Prostate gland (tissue), 2 donors: ENCODE measurements at regions not wholly inside any gene's neighbourhood (a gene's known extent, or its start where the extent isn't known, plus 50 kb on each side); places are given as distances from the start of the nearest gene placed in this dataset.

Experiments used
- POLR2A ChIP-seq: fragments of 450-650 bp; IDR thresholded peaks from one replicate; pipeline ENCODE4 v1.6.1; 2016; ENCODE audit warnings: antibody characterized with exemption, mild to moderate bottlenecking
- TF ChIP-seq, protein P1 (sequence below), 4 experiments: fragments of 200-600 bp in 2 of 4; fragments of 450-650 bp in 2 of 4; sonication (generic) in 2 of 4; IDR thresholded peaks; 1 replicate in 3 of 4; 2 replicates in 1 of 4; pipeline ENCODE4 v1.5.1; 2016 to 2019; ENCODE audit warnings: antibody characterized with exemption in 4 of 4, mild to moderate bottlenecking in 2 of 4, moderate library complexity in 2 of 4

DNA sequence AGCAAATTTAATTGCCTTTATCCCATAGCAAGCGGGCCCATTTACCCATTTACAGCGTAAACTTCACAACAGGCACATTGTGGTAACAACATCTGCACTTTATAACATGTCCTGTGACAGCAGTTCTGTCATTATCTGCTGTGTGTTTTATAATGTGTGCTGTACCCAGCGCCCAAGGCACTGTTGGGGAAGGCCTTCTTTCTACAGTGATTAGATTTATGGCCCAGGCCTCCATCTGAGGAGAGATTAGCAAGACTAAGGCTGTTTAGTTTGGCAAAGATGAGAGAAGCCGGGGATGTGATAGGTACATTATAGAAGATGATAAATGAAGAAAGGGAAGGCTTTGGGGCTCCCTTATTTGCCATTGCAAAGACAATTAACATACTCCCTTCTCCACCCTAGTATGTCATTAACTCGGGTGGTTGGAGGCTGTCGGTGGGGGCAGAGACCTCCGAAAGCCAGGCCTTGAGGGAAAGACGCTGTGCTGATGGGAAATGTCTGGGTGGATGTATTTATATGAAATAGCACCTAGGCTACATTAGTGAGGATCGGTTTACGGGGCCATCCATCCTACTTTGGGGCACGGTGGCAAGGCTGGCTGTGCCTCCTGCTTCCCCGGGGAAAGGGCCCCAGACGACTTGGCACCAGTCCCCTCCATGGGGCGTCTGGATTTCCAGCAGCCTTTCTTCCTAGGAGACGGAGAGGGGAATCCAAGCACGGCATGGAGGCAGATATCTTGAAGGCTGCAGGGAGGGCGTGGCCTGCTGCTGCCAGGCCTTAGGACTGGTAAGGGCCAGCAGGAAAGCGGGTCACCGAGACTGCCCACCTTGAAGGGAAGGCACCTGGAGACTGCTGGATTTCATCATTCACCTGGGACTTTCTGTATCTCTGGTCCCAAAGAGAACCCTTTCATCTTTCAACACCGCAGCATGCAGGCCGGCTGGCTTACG, 64.3 kb upstream of the PTCH1 start:
- TF ChIP-seq, protein P1, sequence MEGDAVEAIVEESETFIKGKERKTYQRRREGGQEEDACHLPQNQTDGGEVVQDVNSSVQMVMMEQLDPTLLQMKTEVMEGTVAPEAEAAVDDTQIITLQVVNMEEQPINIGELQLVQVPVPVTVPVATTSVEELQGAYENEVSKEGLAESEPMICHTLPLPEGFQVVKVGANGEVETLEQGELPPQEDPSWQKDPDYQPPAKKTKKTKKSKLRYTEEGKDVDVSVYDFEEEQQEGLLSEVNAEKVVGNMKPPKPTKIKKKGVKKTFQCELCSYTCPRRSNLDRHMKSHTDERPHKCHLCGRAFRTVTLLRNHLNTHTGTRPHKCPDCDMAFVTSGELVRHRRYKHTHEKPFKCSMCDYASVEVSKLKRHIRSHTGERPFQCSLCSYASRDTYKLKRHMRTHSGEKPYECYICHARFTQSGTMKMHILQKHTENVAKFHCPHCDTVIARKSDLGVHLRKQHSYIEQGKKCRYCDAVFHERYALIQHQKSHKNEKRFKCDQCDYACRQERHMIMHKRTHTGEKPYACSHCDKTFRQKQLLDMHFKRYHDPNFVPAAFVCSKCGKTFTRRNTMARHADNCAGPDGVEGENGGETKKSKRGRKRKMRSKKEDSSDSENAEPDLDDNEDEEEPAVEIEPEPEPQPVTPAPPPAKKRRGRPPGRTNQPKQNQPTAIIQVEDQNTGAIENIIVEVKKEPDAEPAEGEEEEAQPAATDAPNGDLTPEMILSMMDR (IDR thresholded peaks at IDR 0.05) = no peak
- TF ChIP-seq POLR2A = no peak
